K562 (cell line): ENCODE measurements at regions not wholly inside any gene's neighbourhood (a gene's known extent, or its start where the extent isn't known, plus 50 kb on each side); places are given as distances from the start of the nearest gene placed in this dataset.

Experiments
- ATAC-seq: fragments of 200-7000 bp; cut with Tn5 transposase; 3 replicates; pipeline ENCODE4 v1.9.1; 2020; ENCODE audit warnings: moderate library complexity
- BruUV-seq: library from RNA; stranded (reverse); fragments of 400-500 nt; replicated peaks from 2 replicates; lab custom pipeline; 2021; lab: Mats Ljungman, UMichigan
- CTCF ChIA-PET: fragments of 300-600 bp; formaldehyde crosslinking; extraction: SDS; loops from one replicate; lab custom pipeline; 2021; ENCODE audit warnings: low intra/inter-chr PET ratio; lab: Yijun Ruan, JAX
- POLR2A ChIA-PET: fragments of 300-600, 350-650 bp; sonication (Branson Sonifier 250); formaldehyde crosslinking; extraction: SDS; loops from one replicate; lab custom pipeline; 2021; ENCODE audit warnings: antibody characterized with exemption, inconsistent platforms; lab: Yijun Ruan, JAX
- DNase-seq, 4 experiments: peaks; one replicate each; pipeline versions ENCODE4 v3.0.0 to v3.0.0-alpha.2; 2011 to 2018; ENCODE audit warnings: low spot score in 3 of 4, mixed read lengths in 3 of 4; ENCODE audit errors: extremely low read depth in 1 of 4
- FAIRE-seq: peaks from 2 replicates; lab custom pipeline; 2011; peaks lifted over from hg19 to GRCh38; lab: Jason Lieb, UNC
- H2AFZ ChIP-seq: 2 replicates; pipeline ENCODE4 v1.6.0; 2011; ENCODE audit warnings: low read depth, low read length, control low read depth, inconsistent platforms
- H3K27ac ChIP-seq: fragments of 200-600 bp; 3 replicates; pipeline ENCODE4 v1.8.0; 2011; ENCODE audit warnings: low read depth, mild to moderate bottlenecking, control low read depth, inconsistent platforms, low read length, moderate library complexity, mixed read lengths; ENCODE audit errors: extremely low read depth
- H3K27me3 ChIP-seq, 2 experiments: fragments of 300-600 bp in 1 of 2; 2 replicates in 1 of 2; 3 replicates in 1 of 2; pipeline versions ENCODE4 v1.6.0 to v1.8.0; 2011; ENCODE audit warnings: inconsistent platforms in 2 of 2, low read length in 2 of 2, mild to moderate bottlenecking in 1 of 2, mixed read lengths in 1 of 2, moderate library complexity in 1 of 2; ENCODE audit not compliant: control insufficient read depth in 2 of 2, insufficient read depth in 2 of 2
- H3K36me3 ChIP-seq: fragments of 300-600 bp; 3 replicates; pipeline ENCODE4 v1.8.0; 2011; ENCODE audit warnings: mild to moderate bottlenecking, low read length, inconsistent platforms; ENCODE audit not compliant: control insufficient read depth, insufficient read depth
- H3K4me1 ChIP-seq, 2 experiments: fragments of 200-600 bp in 1 of 2; replicated peaks in 1 of 2; 2 replicates in 1 of 2; 3 replicates in 1 of 2; pipeline versions ENCODE4 v1.5.1 to v1.8.0; 2011; ENCODE audit warnings: inconsistent platforms in 2 of 2, low read length in 2 of 2, mild to moderate bottlenecking in 1 of 2, mixed read lengths in 1 of 2, moderate library complexity in 1 of 2; ENCODE audit not compliant: control insufficient read depth in 2 of 2, insufficient read depth in 2 of 2
- H3K4me2 ChIP-seq: 2 replicates; pipeline ENCODE4 v1.6.1; 2011; ENCODE audit warnings: low read length, control low read depth, inconsistent platforms, mixed read lengths; ENCODE audit not compliant: insufficient read depth
- H3K4me3 ChIP-seq: fragments of 200-600 bp; sonication (generic), shearing (Covaris generic); 2 replicates; pipeline ENCODE4 v1.5.1; 2016; ENCODE audit warnings: control low read depth, inconsistent platforms
- H3K79me2 ChIP-seq: fragments of 200-600 bp; 3 replicates; pipeline ENCODE4 v1.8.0; 2011; ENCODE audit warnings: low read length, inconsistent platforms; ENCODE audit not compliant: control insufficient read depth, insufficient read depth
- H3K9ac ChIP-seq, 2 experiments: 2 replicates each; pipeline versions ENCODE4 v1.6.0 to v1.6.1; 2011; ENCODE audit warnings: low read depth in 2 of 2, low read length in 2 of 2, control low read depth in 1 of 2, inconsistent platforms in 1 of 2, mild to moderate bottlenecking in 1 of 2, mixed read lengths in 1 of 2; ENCODE audit not compliant: insufficient read depth in 1 of 2
- H3K9me1 ChIP-seq: one replicate; pipeline ENCODE4 v1.6.0; 2011; ENCODE audit warnings: inconsistent platforms, mild to moderate bottlenecking, low read length, moderate library complexity; ENCODE audit not compliant: control insufficient read depth, insufficient read depth
- H3K9me3 ChIP-seq: replicated peaks from 2 replicates; pipeline ENCODE4 v1.5.1; 2011; ENCODE audit warnings: low read depth, low read length, inconsistent platforms; ENCODE audit not compliant: control insufficient read depth, insufficient read depth
- H4K20me1 ChIP-seq: replicated peaks from 2 replicates; pipeline ENCODE4 v1.6.1; 2011; ENCODE audit warnings: low read length, inconsistent platforms, mixed read lengths; ENCODE audit not compliant: control insufficient read depth, insufficient read depth
- CBX3 ChIP-seq, 2 experiments: IDR thresholded peaks; 1 replicate in 1 of 2; 2 replicates in 1 of 2; pipeline ENCODE4 v1.6.1; 2012; ENCODE audit warnings: inconsistent platforms in 2 of 2, low read length in 2 of 2, borderline replicate concordance in 1 of 2, control low read depth in 1 of 2
- CREB3 ChIP-seq: fragments of 450-650 bp; conservative IDR thresholded peaks from 2 replicates; pipeline ENCODE4 v1.6.1; 2016; ENCODE audit warnings: missing genetic modification characterization, low read depth, mild to moderate bottlenecking, missing compliant biosample characterization, moderate library complexity
- CREM ChIP-seq: IDR thresholded peaks from 2 replicates; pipeline ENCODE4 v1.6.1; 2014; ENCODE audit warnings: antibody characterized with exemption, low read depth
- DMBX1 ChIP-seq: fragments of 250-450 bp; sonication (Bioruptor Pico); IDR thresholded peaks from 2 replicates; pipeline ENCODE4 v1.8.0; 2022; ENCODE audit warnings: inconsistent platforms, mild to moderate bottlenecking, moderate library complexity, borderline replicate concordance
- HLTF ChIP-seq: fragments of 450-650 bp; IDR thresholded peaks from 2 replicates; pipeline ENCODE4 v1.6.1; 2016
- L3MBTL2 ChIP-seq: fragments of 450-650 bp; IDR thresholded peaks from 2 replicates; pipeline ENCODE4 v1.6.1; 2016; ENCODE audit warnings: mild to moderate bottlenecking, moderate library complexity
- MCM2 ChIP-seq: fragments of 450-650 bp; IDR thresholded peaks from 2 replicates; pipeline ENCODE4 v1.6.1; 2017; ENCODE audit warnings: low read depth, mild to moderate bottlenecking
- MTA1 ChIP-seq: fragments of 450-650 bp; IDR thresholded peaks from 2 replicates; pipeline ENCODE4 v1.6.1; 2017; ENCODE audit warnings: borderline replicate concordance
- NCOA2 ChIP-seq, 2 experiments: fragments of 450-650 bp; IDR thresholded peaks; 2 replicates each; pipeline ENCODE4 v1.6.1; 2018; ENCODE audit warnings: mild to moderate bottlenecking in 2 of 2, moderate library complexity in 1 of 2; ENCODE audit not compliant: partially characterized antibody in 2 of 2
- TFAP4 ChIP-seq: sonication (generic); formaldehyde crosslinking; IDR thresholded peaks from 2 replicates; pipeline ENCODE4 v1.8.0; 2022; ENCODE audit warnings: missing genetic modification reagents, mild to moderate bottlenecking, moderate library complexity, borderline replicate concordance
- ZFP1 ChIP-seq: fragments of 450-650 bp; formaldehyde crosslinking; IDR thresholded peaks from 2 replicates; pipeline ENCODE4 v1.4.0; 2020; ENCODE audit warnings: mild to moderate bottlenecking, mixed read lengths
- ZNF324 ChIP-seq: fragments of 250-450 bp; sonication (Bioruptor Pico); IDR thresholded peaks from 2 replicates; pipeline ENCODE4 v1.4.0; 2020; ENCODE audit warnings: mild to moderate bottlenecking
- ZNF436 ChIP-seq: fragments of 250-450, 450-650 bp; sonication (Bioruptor Pico); formaldehyde crosslinking; IDR thresholded peaks from 2 replicates; pipeline ENCODE4 v1.7.0; 2020; ENCODE audit warnings: mild to moderate bottlenecking
- WGBS: fragments of 100-300 bp; shearing (Covaris generic); methylation state at CpG from one replicate; pipeline ENCODE4 v1.1.6; 2016; ENCODE audit warnings: low coverage, mixed read lengths; ENCODE audit not compliant: insufficient coverage; ENCODE audit errors: missing lambda C conversion rate; 5-methylcytosine and 5-hydroxymethylcytosine counted together
- in situ Hi-C: fragments of 300-500 bp; cut with MboI; formaldehyde crosslinking; loops from 4 replicates; pipeline ENCODE4 v1.15.0; 2018; ENCODE audit warnings: inconsistent platforms, mixed read lengths
- intact Hi-C: fragments of 100-400 bp; cut with micrococcal nuclease; formaldehyde crosslinking; loops from 2 replicates; pipeline ENCODE4 v1.14.2; 2022
- TF ChIP-seq, protein P1 (sequence below): sonication (generic); formaldehyde crosslinking; IDR thresholded peaks from 2 replicates; pipeline ENCODE4 v1.8.1; 2022; ENCODE audit warnings: missing genetic modification reagents
- TF ChIP-seq, protein P2 (sequence below): fragments of 250-450 bp; sonication (Bioruptor Pico); IDR thresholded peaks from 2 replicates; pipeline ENCODE4 v1.5.0; 2021

DNA sequence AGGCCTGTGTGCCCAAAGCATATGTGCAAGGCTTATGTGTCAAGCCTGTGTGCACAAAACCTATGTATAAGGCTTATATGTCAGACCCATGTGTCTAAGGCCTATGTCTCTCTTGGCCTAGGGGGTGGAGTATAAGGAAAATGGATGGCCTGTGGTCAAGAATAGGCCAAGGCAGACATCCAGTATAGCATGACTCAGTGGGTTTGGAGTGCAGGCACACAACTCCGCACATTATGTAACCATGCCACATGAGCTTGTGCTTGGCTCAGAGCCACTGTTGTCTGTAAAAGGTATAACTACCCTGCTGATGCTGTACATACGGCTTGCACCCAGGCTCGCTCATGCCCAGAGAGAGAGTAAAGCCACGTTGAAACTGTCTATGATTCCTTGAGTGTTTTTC is 626.4 kb upstream of the NUDT12 start:
- FAIRE-seq (no peak), DNase-seq (no peak), ATAC-seq (no peak)
- no peak overlapping the region for H3K9ac ChIP-seq
- H3K4me1 ChIP-seq: peaks cover 0 to 4% of the 10 kb centered on the region in 2 experiments; a peak in 1 of 5 replicates
- no peak overlapping the region; the same call in 1 of the 3 replicates for H3K27ac ChIP-seq
- no peak overlapping the region for H2AFZ ChIP-seq
- no peak for TF ChIP-seq CREM
- TF ChIP-seq, protein P1, sequence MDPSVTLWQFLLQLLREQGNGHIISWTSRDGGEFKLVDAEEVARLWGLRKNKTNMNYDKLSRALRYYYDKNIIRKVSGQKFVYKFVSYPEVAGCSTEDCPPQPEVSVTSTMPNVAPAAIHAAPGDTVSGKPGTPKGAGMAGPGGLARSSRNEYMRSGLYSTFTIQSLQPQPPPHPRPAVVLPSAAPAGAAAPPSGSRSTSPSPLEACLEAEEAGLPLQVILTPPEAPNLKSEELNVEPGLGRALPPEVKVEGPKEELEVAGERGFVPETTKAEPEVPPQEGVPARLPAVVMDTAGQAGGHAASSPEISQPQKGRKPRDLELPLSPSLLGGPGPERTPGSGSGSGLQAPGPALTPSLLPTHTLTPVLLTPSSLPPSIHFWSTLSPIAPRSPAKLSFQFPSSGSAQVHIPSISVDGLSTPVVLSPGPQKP (CRISPR knock-in tag): no peak
- no peak for TF ChIP-seq ZFP1 (CRISPR knock-in tag)
- no peak for TF ChIP-seq HLTF
- no peak for TF ChIP-seq MTA1
- no peak for TF ChIP-seq ZNF324 (CRISPR knock-in tag)
- no peak for TF ChIP-seq TFAP4 (CRISPR knock-in tag)
- peak in 1 of 2 experiments; percentile 57; a peak in 1 of 3 replicates for TF ChIP-seq CBX3 (IDR thresholded peaks at IDR 0.05; ENCODE audit: borderline replicate concordance in 1 of 2, low read length in 2 of 2)
- TF ChIP-seq NCOA2 (IDR thresholded peaks at IDR 0.05; ENCODE audit: partially characterized antibody in 2 of 2): no peak
- TF ChIP-seq, protein P2, sequence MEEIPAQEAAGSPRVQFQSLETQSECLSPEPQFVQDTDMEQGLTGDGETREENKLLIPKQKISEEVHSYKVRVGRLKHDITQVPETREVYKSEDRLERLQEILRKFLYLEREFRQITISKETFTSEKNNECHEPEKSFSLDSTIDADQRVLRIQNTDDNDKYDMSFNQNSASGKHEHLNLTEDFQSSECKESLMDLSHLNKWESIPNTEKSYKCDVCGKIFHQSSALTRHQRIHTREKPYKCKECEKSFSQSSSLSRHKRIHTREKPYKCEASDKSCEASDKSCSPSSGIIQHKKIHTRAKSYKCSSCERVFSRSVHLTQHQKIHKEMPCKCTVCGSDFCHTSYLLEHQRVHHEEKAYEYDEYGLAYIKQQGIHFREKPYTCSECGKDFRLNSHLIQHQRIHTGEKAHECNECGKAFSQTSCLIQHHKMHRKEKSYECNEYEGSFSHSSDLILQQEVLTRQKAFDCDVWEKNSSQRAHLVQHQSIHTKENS (CRISPR knock-in tag): no peak
- TF ChIP-seq MCM2: no peak
- no peak for TF ChIP-seq CREB3 (tag)
- TF ChIP-seq L3MBTL2: no peak
- peak; percentile 38; the same call in 1 of the 2 replicates for TF ChIP-seq DMBX1
- no peak for TF ChIP-seq ZNF436 (CRISPR knock-in tag)
- POLR2A ChIA-PET: no interaction called here
- WGBS: 78% methylated on average over 4 of the region's 4 CpGs
- H3K9me1 ChIP-seq: no peaks in the 10 kb centered on the region
- no peaks in the 10 kb centered on the region for H4K20me1 ChIP-seq
- BruUV-seq: no TSS peak
- H3K4me2 ChIP-seq: no peak overlapping the region
- no peaks in the 10 kb centered on the region for H3K27me3 ChIP-seq
- H3K4me3 ChIP-seq: no peak overlapping the region
- no peaks in the 10 kb centered on the region; the same call in 2 of the 3 replicates for H3K36me3 ChIP-seq
- in situ Hi-C loops: no loop called here
- no peaks in the 10 kb centered on the region for H3K79me2 ChIP-seq
- intact Hi-C loops: no loop called here
- CTCF ChIA-PET: no interaction called here
- H3K9me3 ChIP-seq: no peaks in the 10 kb centered on the region
